Panc1 (cell line): ENCODE measurements at regions not wholly inside any gene's neighbourhood (a gene's known extent, or its start where the extent isn't known, plus 50 kb on each side); places are given as distances from the start of the nearest gene placed in this dataset.

Experiments used
- ATAC-seq: fragments of 200-7000 bp; cut with Tn5 transposase; 2 replicates; pipeline ENCODE4 v1.9.1; 2020; ENCODE audit warnings: mild to moderate bottlenecking, moderate library complexity
- BruUV-seq: library from RNA; stranded (reverse); fragments of 400-500 nt; replicated peaks from 2 replicates; lab custom pipeline; 2021; lab: Mats Ljungman, UMichigan
- CTCF ChIA-PET: fragments of 300-600 bp; sonication (Branson Sonifier 250); formaldehyde crosslinking; loops from one replicate; lab custom pipeline; 2022; ENCODE audit warnings: antibody characterized with exemption; lab: Charles Lee
- POLR2A ChIA-PET: fragments of 300-600 bp; sonication (Branson Sonifier 250); formaldehyde crosslinking; loops from one replicate; lab custom pipeline; 2022; ENCODE audit warnings: antibody characterized with exemption; lab: Charles Lee
- DNase-seq: peaks from one replicate; pipeline ENCODE4 v3.0.0-alpha.2; 2010; ENCODE audit warnings: low read depth, low spot score
- H3K27ac ChIP-seq: 2 replicates; pipeline ENCODE4 v1.5.1; 2011; ENCODE audit warnings: mild to moderate bottlenecking, low read length, inconsistent platforms
- H3K27me3 ChIP-seq: fragments of 200-500 bp; sonication (Bioruptor generic); 2 replicates; pipeline ENCODE4 v1.6.0; 2014; ENCODE audit warnings: low read length, inconsistent platforms; ENCODE audit not compliant: control insufficient read depth, insufficient read depth
- H3K36me3 ChIP-seq: fragments of 200-500 bp; sonication (Bioruptor generic); 2 replicates; pipeline ENCODE4 v1.5.1; 2014; ENCODE audit warnings: inconsistent platforms, mild to moderate bottlenecking, low read length, moderate library complexity; ENCODE audit not compliant: control insufficient read depth, insufficient read depth
- H3K4me1 ChIP-seq: 2 replicates; pipeline ENCODE4 v1.5.1; 2011; ENCODE audit warnings: inconsistent platforms, mild to moderate bottlenecking, low read length, moderate library complexity; ENCODE audit not compliant: control insufficient read depth, insufficient read depth
- H3K4me3 ChIP-seq, 2 experiments: 2 replicates each; pipeline ENCODE4 v1.5.1; 2011 to 2012; ENCODE audit warnings: low read depth in 2 of 2, low read length in 2 of 2, mild to moderate bottlenecking in 2 of 2, inconsistent platforms in 1 of 2, moderate library complexity in 1 of 2
- H3K9me3 ChIP-seq: fragments of 200-500 bp; sonication (Bioruptor generic); 2 replicates; pipeline ENCODE4 v1.5.1; 2014; ENCODE audit warnings: low read depth, mild to moderate bottlenecking, inconsistent platforms, low read length, moderate library complexity; ENCODE audit not compliant: control insufficient read depth, insufficient read depth
- POLR2AphosphoS5 ChIP-seq: IDR thresholded peaks from 2 replicates; pipeline ENCODE4 v1.6.1; 2012; ENCODE audit warnings: mild to moderate bottlenecking, low read depth, low read length, moderate library complexity
- REST ChIP-seq, 2 experiments: IDR thresholded peaks; 2 replicates each; pipeline ENCODE4 v1.6.1; 2011 to 2012; ENCODE audit warnings: low read depth in 2 of 2, control low read depth in 1 of 2, low read length in 1 of 2, mild to moderate bottlenecking in 1 of 2, moderate library complexity in 1 of 2; ENCODE audit not compliant: insufficient read depth in 1 of 2
- SIN3A ChIP-seq: IDR thresholded peaks from 2 replicates; pipeline ENCODE4 v1.6.1; 2012; ENCODE audit warnings: low read depth, mild to moderate bottlenecking, low read length, moderate library complexity, borderline replicate concordance; ENCODE audit not compliant: insufficient read depth
- TCF7L2 ChIP-seq: IDR thresholded peaks from 2 replicates; pipeline ENCODE4 v1.6.1; 2011; ENCODE audit warnings: mild to moderate bottlenecking, low read depth, low read length, inconsistent platforms
- in situ Hi-C: cut with HindIII; loops from 2 replicates; pipeline ENCODE4 v1.10.0; 2016; ENCODE audit warnings: low sequenced_read_pairs, low pct_unique_long_range_greater_than_20kb
- intact Hi-C: fragments of 100-400 bp; cut with micrococcal nuclease; formaldehyde crosslinking; loops from one replicate; pipeline ENCODE4 v1.10.0; 2022; ENCODE audit not compliant: unreplicated experiment
- TF ChIP-seq, protein P1 (sequence below): fragments of 450-650 bp; IDR thresholded peaks from 2 replicates; pipeline ENCODE4 v1.5.1; 2017; ENCODE audit warnings: mild to moderate bottlenecking

GRCh38 chr12:78534311-78534710 is 330.3 kb upstream of the SYT1 start:
- Histone ChIP-seq H3K27me3 (no peaks in the 10 kb centered on the region; the same call in 1 of the 2 replicates), H3K27ac (no peak overlapping the region), H3K9me3 (no peaks in the 10 kb centered on the region), H3K4me3 (no peak overlapping the region), H3K4me1 (no peaks in the 10 kb centered on the region), H3K36me3 (no peaks in the 10 kb centered on the region)
- TF ChIP-seq TCF7L2: no peak
- TF ChIP-seq SIN3A: no peak
- TF ChIP-seq POLR2AphosphoS5: no peak
- TF ChIP-seq, protein P1, sequence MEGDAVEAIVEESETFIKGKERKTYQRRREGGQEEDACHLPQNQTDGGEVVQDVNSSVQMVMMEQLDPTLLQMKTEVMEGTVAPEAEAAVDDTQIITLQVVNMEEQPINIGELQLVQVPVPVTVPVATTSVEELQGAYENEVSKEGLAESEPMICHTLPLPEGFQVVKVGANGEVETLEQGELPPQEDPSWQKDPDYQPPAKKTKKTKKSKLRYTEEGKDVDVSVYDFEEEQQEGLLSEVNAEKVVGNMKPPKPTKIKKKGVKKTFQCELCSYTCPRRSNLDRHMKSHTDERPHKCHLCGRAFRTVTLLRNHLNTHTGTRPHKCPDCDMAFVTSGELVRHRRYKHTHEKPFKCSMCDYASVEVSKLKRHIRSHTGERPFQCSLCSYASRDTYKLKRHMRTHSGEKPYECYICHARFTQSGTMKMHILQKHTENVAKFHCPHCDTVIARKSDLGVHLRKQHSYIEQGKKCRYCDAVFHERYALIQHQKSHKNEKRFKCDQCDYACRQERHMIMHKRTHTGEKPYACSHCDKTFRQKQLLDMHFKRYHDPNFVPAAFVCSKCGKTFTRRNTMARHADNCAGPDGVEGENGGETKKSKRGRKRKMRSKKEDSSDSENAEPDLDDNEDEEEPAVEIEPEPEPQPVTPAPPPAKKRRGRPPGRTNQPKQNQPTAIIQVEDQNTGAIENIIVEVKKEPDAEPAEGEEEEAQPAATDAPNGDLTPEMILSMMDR: no peak
- TF ChIP-seq REST (IDR thresholded peaks at IDR 0.05; ENCODE audit: insufficient read depth in 1 of 2, low read depth in 2 of 2, low read length in 1 of 2): no peak
- no peak for ATAC-seq
- ChIA-PET CTCF (no interaction called here), POLR2A (no interaction called here)
- DNase-seq: no peak
- intact Hi-C loops (no loop called here), in situ Hi-C loops (no loop called here)
- BruUV-seq: no TSS peak

DNA sequence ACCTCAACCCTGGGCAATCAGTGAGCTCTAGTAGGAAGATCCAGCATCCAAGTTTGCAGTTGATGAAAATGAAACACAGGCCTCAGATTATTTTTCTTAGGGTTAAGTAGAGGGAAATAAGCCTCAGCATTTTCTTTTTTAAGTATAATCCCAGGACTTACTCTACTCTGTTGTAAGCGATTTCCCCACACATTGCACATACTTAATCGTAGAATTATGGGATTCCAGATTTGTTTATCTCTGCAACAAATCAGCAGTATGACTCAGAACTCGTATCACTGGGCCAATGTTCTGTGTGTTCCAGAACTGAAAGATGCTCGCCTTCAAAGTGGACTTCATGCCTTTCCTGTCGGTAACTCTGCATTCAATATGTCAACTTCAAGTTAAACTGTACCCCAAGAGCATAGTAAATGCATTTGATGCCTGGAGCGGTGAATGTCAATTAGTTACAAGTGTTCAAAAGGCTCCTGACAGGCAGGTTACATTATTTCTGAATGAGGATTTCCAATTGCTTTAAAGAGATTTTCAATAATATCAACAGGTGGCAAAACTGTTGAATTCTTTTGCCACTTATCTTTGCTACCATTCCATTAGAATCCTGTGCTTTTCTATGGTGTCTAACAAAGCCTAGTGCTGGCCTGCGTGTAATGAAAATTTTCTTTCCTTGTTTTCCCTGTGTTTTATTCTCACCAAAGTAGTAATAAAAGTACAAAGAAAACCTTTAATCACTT is 323.8 kb upstream of the SYT1 start:
- H3K9me3 ChIP-seq: no peaks in the 10 kb centered on the region
- TF ChIP-seq, protein P1: no peak
- no peak for TF ChIP-seq REST (IDR thresholded peaks at IDR 0.05; ENCODE audit: insufficient read depth in 1 of 2, low read depth in 2 of 2, low read length in 1 of 2)
- no peak for TF ChIP-seq POLR2AphosphoS5
- no peak for TF ChIP-seq SIN3A
- no peak for TF ChIP-seq TCF7L2
- ChIA-PET CTCF (no interaction called here), POLR2A (no interaction called here)
- H3K4me3 ChIP-seq: no peak overlapping the region
- no peaks in the 10 kb centered on the region for H3K27me3 ChIP-seq
- no peak for DNase-seq
- no peak for ATAC-seq
- H3K27ac ChIP-seq: no peak overlapping the region
- H3K4me1 ChIP-seq: no peaks in the 10 kb centered on the region
- intact Hi-C loops: no loop called here
- H3K36me3 ChIP-seq: no peaks in the 10 kb centered on the region
- BruUV-seq: no TSS peak
- in situ Hi-C loops: no loop called here
